ENCODE measurements at regions not wholly inside any gene's neighbourhood (a gene's known extent, or its start where the extent isn't known, plus 50 kb on each side); places are given as distances from the start of the nearest gene placed in this dataset.

DNA sequence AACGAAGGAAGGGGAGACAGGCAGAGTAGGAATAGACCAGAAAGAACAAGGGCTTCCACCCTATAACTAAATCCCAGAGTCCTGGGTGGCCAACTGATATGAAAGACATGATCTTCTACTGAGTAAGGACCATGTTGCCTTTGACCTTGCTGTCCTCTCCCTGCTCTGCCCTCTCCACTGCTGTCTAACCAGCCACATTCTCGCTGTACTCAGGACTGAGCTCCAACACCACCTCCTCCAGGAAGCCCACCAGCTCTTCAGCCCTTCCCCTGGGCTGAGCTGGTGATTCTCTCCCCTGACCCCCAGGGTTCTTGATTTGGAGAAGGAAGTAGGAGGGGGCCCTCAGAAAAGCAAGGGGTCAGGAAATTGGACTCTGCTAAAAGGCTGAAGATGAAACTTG, 159.2 kb downstream of the DICER1 start:
- TF ChIP-seq, protein P1, sequence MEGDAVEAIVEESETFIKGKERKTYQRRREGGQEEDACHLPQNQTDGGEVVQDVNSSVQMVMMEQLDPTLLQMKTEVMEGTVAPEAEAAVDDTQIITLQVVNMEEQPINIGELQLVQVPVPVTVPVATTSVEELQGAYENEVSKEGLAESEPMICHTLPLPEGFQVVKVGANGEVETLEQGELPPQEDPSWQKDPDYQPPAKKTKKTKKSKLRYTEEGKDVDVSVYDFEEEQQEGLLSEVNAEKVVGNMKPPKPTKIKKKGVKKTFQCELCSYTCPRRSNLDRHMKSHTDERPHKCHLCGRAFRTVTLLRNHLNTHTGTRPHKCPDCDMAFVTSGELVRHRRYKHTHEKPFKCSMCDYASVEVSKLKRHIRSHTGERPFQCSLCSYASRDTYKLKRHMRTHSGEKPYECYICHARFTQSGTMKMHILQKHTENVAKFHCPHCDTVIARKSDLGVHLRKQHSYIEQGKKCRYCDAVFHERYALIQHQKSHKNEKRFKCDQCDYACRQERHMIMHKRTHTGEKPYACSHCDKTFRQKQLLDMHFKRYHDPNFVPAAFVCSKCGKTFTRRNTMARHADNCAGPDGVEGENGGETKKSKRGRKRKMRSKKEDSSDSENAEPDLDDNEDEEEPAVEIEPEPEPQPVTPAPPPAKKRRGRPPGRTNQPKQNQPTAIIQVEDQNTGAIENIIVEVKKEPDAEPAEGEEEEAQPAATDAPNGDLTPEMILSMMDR (conservative IDR thresholded peaks at IDR 0.05; ENCODE audit: low read depth in 2 of 2), result no peak
- TF ChIP-seq POLR2AphosphoS5 (IDR thresholded peaks at IDR 0.05; ENCODE audit: low read depth) (no peak), EZH2phosphoT487 (IDR thresholded peaks at IDR 0.05; ENCODE audit: unreplicated experiment) (no peak), EZH2 (IDR thresholded peaks at IDR 0.05; ENCODE audit: low read depth, unreplicated experiment) (no peak), CREB1 (CRISPR knock-in tag; IDR thresholded peaks at IDR 0.05; ENCODE audit: low read depth) (no peak), ZNF114 (CRISPR knock-in tag; IDR thresholded peaks at IDR 0.05) (no peak)
- TF ChIP-seq, protein P2, sequence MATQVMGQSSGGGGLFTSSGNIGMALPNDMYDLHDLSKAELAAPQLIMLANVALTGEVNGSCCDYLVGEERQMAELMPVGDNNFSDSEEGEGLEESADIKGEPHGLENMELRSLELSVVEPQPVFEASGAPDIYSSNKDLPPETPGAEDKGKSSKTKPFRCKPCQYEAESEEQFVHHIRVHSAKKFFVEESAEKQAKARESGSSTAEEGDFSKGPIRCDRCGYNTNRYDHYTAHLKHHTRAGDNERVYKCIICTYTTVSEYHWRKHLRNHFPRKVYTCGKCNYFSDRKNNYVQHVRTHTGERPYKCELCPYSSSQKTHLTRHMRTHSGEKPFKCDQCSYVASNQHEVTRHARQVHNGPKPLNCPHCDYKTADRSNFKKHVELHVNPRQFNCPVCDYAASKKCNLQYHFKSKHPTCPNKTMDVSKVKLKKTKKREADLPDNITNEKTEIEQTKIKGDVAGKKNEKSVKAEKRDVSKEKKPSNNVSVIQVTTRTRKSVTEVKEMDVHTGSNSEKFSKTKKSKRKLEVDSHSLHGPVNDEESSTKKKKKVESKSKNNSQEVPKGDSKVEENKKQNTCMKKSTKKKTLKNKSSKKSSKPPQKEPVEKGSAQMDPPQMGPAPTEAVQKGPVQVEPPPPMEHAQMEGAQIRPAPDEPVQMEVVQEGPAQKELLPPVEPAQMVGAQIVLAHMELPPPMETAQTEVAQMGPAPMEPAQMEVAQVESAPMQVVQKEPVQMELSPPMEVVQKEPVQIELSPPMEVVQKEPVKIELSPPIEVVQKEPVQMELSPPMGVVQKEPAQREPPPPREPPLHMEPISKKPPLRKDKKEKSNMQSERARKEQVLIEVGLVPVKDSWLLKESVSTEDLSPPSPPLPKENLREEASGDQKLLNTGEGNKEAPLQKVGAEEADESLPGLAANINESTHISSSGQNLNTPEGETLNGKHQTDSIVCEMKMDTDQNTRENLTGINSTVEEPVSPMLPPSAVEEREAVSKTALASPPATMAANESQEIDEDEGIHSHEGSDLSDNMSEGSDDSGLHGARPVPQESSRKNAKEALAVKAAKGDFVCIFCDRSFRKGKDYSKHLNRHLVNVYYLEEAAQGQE (IDR thresholded peaks at IDR 0.05; ENCODE audit: unreplicated experiment), result no peak
